Loucy (cell line): ENCODE measurements at regions not wholly inside any gene's neighbourhood (a gene's known extent, or its start where the extent isn't known, plus 50 kb on each side); places are given as distances from the start of the nearest gene placed in this dataset.

Experiments
- EZH2phosphoT487 ChIP-seq: fragments of 200-600 bp; IDR thresholded peaks from 2 replicates; pipeline ENCODE4 v1.6.1; 2018; ENCODE audit warnings: antibody characterized with exemption, mild to moderate bottlenecking, moderate library complexity, borderline replicate concordance
- TF ChIP-seq, protein P1 (sequence below): fragments of 200-600 bp; sonication (generic); conservative IDR thresholded peaks from 2 replicates; pipeline ENCODE4 v1.5.1; 2014; ENCODE audit warnings: mild to moderate bottlenecking, antibody characterized with exemption, low read length

DNA sequence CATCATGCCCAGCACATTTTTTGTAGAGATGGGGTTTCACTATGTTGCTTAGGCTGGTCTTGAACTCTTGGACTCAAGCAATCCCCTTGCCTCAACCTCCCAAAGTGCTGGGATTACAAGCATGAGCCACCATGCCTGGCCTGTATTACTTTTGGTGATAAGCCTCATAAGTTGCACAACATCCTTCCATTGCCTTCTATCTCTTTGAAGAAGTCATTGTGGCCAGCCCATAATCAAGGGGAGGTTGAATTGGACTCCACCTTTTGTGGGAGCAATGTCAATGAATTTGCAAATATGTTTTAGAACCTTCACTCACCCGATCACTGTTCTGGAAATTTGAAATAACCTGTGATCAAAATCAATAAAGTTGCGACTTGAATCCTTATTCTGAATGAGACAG, 104.3 kb upstream of the CLINT1 start:
- TF ChIP-seq, protein P1, sequence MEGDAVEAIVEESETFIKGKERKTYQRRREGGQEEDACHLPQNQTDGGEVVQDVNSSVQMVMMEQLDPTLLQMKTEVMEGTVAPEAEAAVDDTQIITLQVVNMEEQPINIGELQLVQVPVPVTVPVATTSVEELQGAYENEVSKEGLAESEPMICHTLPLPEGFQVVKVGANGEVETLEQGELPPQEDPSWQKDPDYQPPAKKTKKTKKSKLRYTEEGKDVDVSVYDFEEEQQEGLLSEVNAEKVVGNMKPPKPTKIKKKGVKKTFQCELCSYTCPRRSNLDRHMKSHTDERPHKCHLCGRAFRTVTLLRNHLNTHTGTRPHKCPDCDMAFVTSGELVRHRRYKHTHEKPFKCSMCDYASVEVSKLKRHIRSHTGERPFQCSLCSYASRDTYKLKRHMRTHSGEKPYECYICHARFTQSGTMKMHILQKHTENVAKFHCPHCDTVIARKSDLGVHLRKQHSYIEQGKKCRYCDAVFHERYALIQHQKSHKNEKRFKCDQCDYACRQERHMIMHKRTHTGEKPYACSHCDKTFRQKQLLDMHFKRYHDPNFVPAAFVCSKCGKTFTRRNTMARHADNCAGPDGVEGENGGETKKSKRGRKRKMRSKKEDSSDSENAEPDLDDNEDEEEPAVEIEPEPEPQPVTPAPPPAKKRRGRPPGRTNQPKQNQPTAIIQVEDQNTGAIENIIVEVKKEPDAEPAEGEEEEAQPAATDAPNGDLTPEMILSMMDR = no peak
- no peak for TF ChIP-seq EZH2phosphoT487
